HEK293 (cell line): ENCODE measurements at regions not wholly inside any gene's neighbourhood (a gene's known extent, or its start where the extent isn't known, plus 50 kb on each side); places are given as distances from the start of the nearest gene placed in this dataset.

Experiments
- CTCF ChIA-PET: fragments of 350-600 bp; formaldehyde crosslinking; extraction: SDS; loops from one replicate; lab custom pipeline; 2021; ENCODE audit warnings: antibody characterized with exemption; lab: Yijun Ruan, JAX
- POLR2A ChIA-PET: fragments of 300-600 bp; formaldehyde crosslinking; extraction: SDS; loops from one replicate; lab custom pipeline; 2020; ENCODE audit warnings: antibody characterized with exemption, inconsistent platforms; lab: Yijun Ruan, JAX
- H3K27ac ChIP-seq: fragments of 200-500 bp; sonication (Bioruptor generic); 2 replicates; pipeline ENCODE4 v1.5.1; 2014; ENCODE audit warnings: low read depth, low read length, control low read depth, inconsistent platforms; ENCODE audit errors: extremely low read depth
- H3K36me3 ChIP-seq, 2 experiments: fragments of 200-500 bp in 1 of 2; sonication (Bioruptor generic) in 1 of 2; 1 replicate in 1 of 2; 2 replicates in 1 of 2; pipeline ENCODE4 v1.5.1; 2014 to 2017; ENCODE audit warnings: inconsistent platforms in 2 of 2, low read length in 2 of 2; ENCODE audit not compliant: control insufficient read depth in 2 of 2, insufficient read depth in 1 of 2
- H3K4me1 ChIP-seq: fragments of 200-500 bp; sonication (Bioruptor generic); 2 replicates; pipeline ENCODE4 v1.5.1; 2014; ENCODE audit warnings: mild to moderate bottlenecking, low read length, inconsistent platforms; ENCODE audit not compliant: control insufficient read depth, insufficient read depth
- H3K4me3 ChIP-seq: 2 replicates; pipeline ENCODE4 v1.5.1; 2011; ENCODE audit warnings: low read depth, mild to moderate bottlenecking, control low read depth, low read length, moderate library complexity
- H3K9me3 ChIP-seq: fragments of 200-500 bp; sonication (Bioruptor generic); 2 replicates; pipeline ENCODE4 v1.5.1; 2014; ENCODE audit warnings: low read depth, low read length, inconsistent platforms; ENCODE audit not compliant: control insufficient read depth, insufficient read depth
- ATF2 ChIP-seq: fragments of 450-650 bp; formaldehyde crosslinking; IDR thresholded peaks from 2 replicates; pipeline ENCODE4 v1.5.1; 2016; ENCODE audit warnings: missing biosample characterization, missing genetic modification characterization, low read depth
- FEZF1 ChIP-seq: fragments of 450-650 bp; formaldehyde crosslinking; IDR thresholded peaks from 2 replicates; pipeline ENCODE4 v1.5.1; 2016; ENCODE audit warnings: missing biosample characterization, missing genetic modification characterization
- PRDM4 ChIP-seq: fragments of 450-650 bp; formaldehyde crosslinking; IDR thresholded peaks from 2 replicates; pipeline ENCODE4 v1.5.1; 2017; ENCODE audit warnings: missing biosample characterization, missing genetic modification characterization
- ZBTB11 ChIP-seq: fragments of 450-650 bp; formaldehyde crosslinking; conservative IDR thresholded peaks from 2 replicates; pipeline ENCODE4 v1.5.1; 2016; ENCODE audit warnings: low read depth, missing biosample characterization, missing genetic modification characterization
- ZBTB44 ChIP-seq: fragments of 450-650 bp; IDR thresholded peaks from 2 replicates; pipeline ENCODE4 v1.5.1; 2018; ENCODE audit warnings: missing biosample characterization, mild to moderate bottlenecking, missing genetic modification characterization
- ZFP3 ChIP-seq: fragments of 450-650 bp; formaldehyde crosslinking; IDR thresholded peaks from 2 replicates; pipeline ENCODE4 v1.5.1; 2016; ENCODE audit warnings: low read depth, missing biosample characterization, missing genetic modification characterization
- ZNF175 ChIP-seq: fragments of 450-650 bp; formaldehyde crosslinking; IDR thresholded peaks from 2 replicates; pipeline ENCODE4 v1.5.1; 2016; ENCODE audit warnings: missing biosample characterization, missing genetic modification characterization
- ZNF214 ChIP-seq: fragments of 450-650 bp; formaldehyde crosslinking; IDR thresholded peaks from 2 replicates; pipeline ENCODE4 v1.5.1; 2017; ENCODE audit warnings: missing biosample characterization, mild to moderate bottlenecking, missing genetic modification characterization, borderline replicate concordance
- ZNF266 ChIP-seq: fragments of 450-650 bp; formaldehyde crosslinking; IDR thresholded peaks from 2 replicates; pipeline ENCODE4 v1.5.1; 2016; ENCODE audit warnings: missing biosample characterization, missing genetic modification characterization, low read depth
- ZNF341 ChIP-seq: fragments of 450-650 bp; formaldehyde crosslinking; IDR thresholded peaks from 2 replicates; pipeline ENCODE4; 2016; ENCODE audit warnings: low read depth, missing biosample characterization, missing genetic modification characterization
- ZNF354C ChIP-seq: fragments of 450-650 bp; formaldehyde crosslinking; IDR thresholded peaks from 2 replicates; pipeline ENCODE4 v1.5.1; 2016; ENCODE audit warnings: missing biosample characterization, missing genetic modification characterization, low read depth, borderline replicate concordance
- ZNF366 ChIP-seq: fragments of 450-650 bp; formaldehyde crosslinking; conservative IDR thresholded peaks from 2 replicates; pipeline ENCODE4 v1.5.1; 2016; ENCODE audit warnings: missing biosample characterization, missing genetic modification characterization
- ZNF449 ChIP-seq: fragments of 450-650 bp; formaldehyde crosslinking; IDR thresholded peaks from 2 replicates; pipeline ENCODE4 v1.5.1; 2017; ENCODE audit warnings: missing biosample characterization, mild to moderate bottlenecking, missing genetic modification characterization, moderate library complexity
- ZNF530 ChIP-seq: fragments of 450-650 bp; formaldehyde crosslinking; IDR thresholded peaks from 2 replicates; pipeline ENCODE4 v1.5.1; 2016; ENCODE audit warnings: low read depth, missing biosample characterization, missing genetic modification characterization
- ZNF544 ChIP-seq: fragments of 450-650 bp; formaldehyde crosslinking; IDR thresholded peaks from 2 replicates; pipeline ENCODE4 v1.5.0; 2017; ENCODE audit warnings: missing biosample characterization, missing genetic modification characterization
- ZNF585B ChIP-seq: fragments of 450-650 bp; formaldehyde crosslinking; IDR thresholded peaks from 2 replicates; pipeline ENCODE4 v1.5.1; 2016; ENCODE audit warnings: missing biosample characterization, missing genetic modification characterization
- ZNF701 ChIP-seq: fragments of 450-650 bp; formaldehyde crosslinking; IDR thresholded peaks from 2 replicates; pipeline ENCODE4 v1.5.1; 2016; ENCODE audit warnings: missing biosample characterization, missing genetic modification characterization
- ZNF747 ChIP-seq: fragments of 450-650 bp; formaldehyde crosslinking; IDR thresholded peaks from 2 replicates; pipeline ENCODE4 v1.5.1; 2016; ENCODE audit warnings: missing biosample characterization, missing genetic modification characterization
- ZNF76 ChIP-seq: fragments of 450-650 bp; formaldehyde crosslinking; IDR thresholded peaks from 2 replicates; pipeline ENCODE4; 2016; ENCODE audit warnings: low read depth, missing biosample characterization, missing genetic modification characterization, borderline replicate concordance
- ZNF776 ChIP-seq: fragments of 450-650 bp; formaldehyde crosslinking; IDR thresholded peaks from 2 replicates; pipeline ENCODE4 v1.5.0; 2017; ENCODE audit warnings: missing biosample characterization, missing genetic modification characterization, borderline replicate concordance
- ZNF843 ChIP-seq: fragments of 450-650 bp; formaldehyde crosslinking; IDR thresholded peaks from 2 replicates; pipeline ENCODE4 v1.5.1; 2016; ENCODE audit warnings: missing biosample characterization, missing genetic modification characterization

GRCh38 chr5:110362261-110362660 lies 364.2 kb downstream of the TMEM232 start:
- Histone ChIP-seq H3K36me3 (no peaks in the 10 kb centered on the region), H3K4me3 (no peak overlapping the region), H3K9me3 (no peaks in the 10 kb centered on the region), H3K27ac (no peak overlapping the region), H3K4me1 (no peaks in the 10 kb centered on the region)
- TF ChIP-seq ZNF843, result no peak
- TF ChIP-seq ZNF354C (tag by site-specific recombination), result no peak
- no peak for TF ChIP-seq ZNF530 (tag by site-specific recombination)
- CTCF ChIA-PET, result no interaction called here
- POLR2A ChIA-PET, result no interaction called here

- Histone ChIP-seq H3K4me1 (no peaks in the 10 kb centered on the region), H3K9me3 (no peaks in the 10 kb centered on the region), H3K27ac (no peak overlapping the region), H3K4me3 (no peak overlapping the region), H3K36me3 (no peaks in the 10 kb centered on the region)
- POLR2A ChIA-PET, result no interaction called here
- CTCF ChIA-PET, result no interaction called here
- no peak for TF ChIP-seq ZNF266 (tag by site-specific recombination)
- no peak for TF ChIP-seq ATF2
- no peak for TF ChIP-seq ZNF175 (tag by site-specific recombination)
- TF ChIP-seq ZNF701 (tag by site-specific recombination), result no peak
- TF ChIP-seq ZNF747 (tag by site-specific recombination), result no peak
- no peak for TF ChIP-seq ZNF366 (tag by site-specific recombination)
- TF ChIP-seq ZBTB44 (tag by site-specific recombination), result no peak
- no peak for TF ChIP-seq ZBTB11 (tag by site-specific recombination)
- TF ChIP-seq PRDM4, result no peak
- TF ChIP-seq ZNF449, result no peak
- TF ChIP-seq ZNF585B (tag by site-specific recombination), result no peak
- no peak for TF ChIP-seq ZNF214 (tag by site-specific recombination)
- TF ChIP-seq ZNF76 (tag by site-specific recombination), result no peak
- TF ChIP-seq FEZF1 (tag by site-specific recombination), result no peak
- no peak for TF ChIP-seq ZNF341 (tag by site-specific recombination)
- no peak for TF ChIP-seq ZFP3 (tag by site-specific recombination)
- TF ChIP-seq ZNF544, result no peak
- no peak for TF ChIP-seq ZNF776 (tag by site-specific recombination)
These were observed 359.8 kb downstream of the TMEM232 start for GRCh38 chr5:110366716-110367115.
